NT2/D1 (cell line): ENCODE measurements at regions not wholly inside any gene's neighbourhood (a gene's known extent, or its start where the extent isn't known, plus 50 kb on each side); places are given as distances from the start of the nearest gene placed in this dataset.

ENCODE experiments used
- SUZ12 ChIP-seq: IDR thresholded peaks from 2 replicates; pipeline ENCODE4 v1.6.1; 2011; ENCODE audit not compliant: insufficient read length, insufficient read depth; ENCODE audit errors: extremely low read depth
- YY1 ChIP-seq: IDR thresholded peaks from 2 replicates; pipeline ENCODE4 v1.6.1; 2011; ENCODE audit not compliant: insufficient read length, insufficient read depth
- ZNF274 ChIP-seq: IDR thresholded peaks from 2 replicates; pipeline ENCODE4 v1.6.1; 2011; ENCODE audit warnings: mild to moderate bottlenecking, low read depth, low read length

GRCh38 chr7:149606826-149607225, 109.2 kb upstream of the ZNF746 start:
- TF ChIP-seq ZNF274 (no peak), YY1 (no peak), SUZ12 (no peak)
